GM03348 (cell line): ENCODE measurements at regions not wholly inside any gene's neighbourhood (a gene's known extent, or its start where the extent isn't known, plus 50 kb on each side); places are given as distances from the start of the nearest gene placed in this dataset.

ENCODE experiments used
- DNase-seq: peaks from one replicate; pipeline ENCODE4 v3.0.0; 2012; ENCODE audit warnings: low spot score

- DNase-seq = peak; percentile 91
Measured at GRCh38 chr3:159763602-159764489, 224.8 kb upstream of the IL12A start.

DNA sequence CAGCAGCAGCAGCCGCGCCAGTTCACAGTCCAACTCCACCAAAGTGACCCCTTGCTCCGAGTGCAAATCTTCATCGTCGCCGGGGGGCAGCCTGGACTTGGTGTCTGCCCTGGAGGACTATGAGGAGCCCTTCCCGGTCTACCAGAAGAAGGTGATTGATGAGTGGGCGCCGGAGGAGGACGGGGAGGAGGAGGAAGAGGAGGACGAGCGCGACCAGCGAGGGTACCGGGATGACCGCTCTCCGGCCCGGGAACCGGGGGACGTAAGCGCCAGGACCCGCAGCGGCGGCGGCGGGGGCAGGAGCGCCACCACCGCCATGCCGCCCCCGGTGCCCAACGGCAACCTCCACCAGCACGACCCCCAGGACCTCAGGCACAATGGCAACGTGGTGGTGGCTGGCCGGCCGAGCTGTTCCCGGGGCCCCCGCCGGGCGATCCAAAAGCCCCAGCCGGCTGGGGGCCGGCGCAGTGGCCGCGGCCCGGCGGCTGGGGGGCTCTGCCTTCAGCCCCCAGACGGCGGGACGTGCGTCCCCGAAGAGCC, 224.1 kb upstream of the IL12A start:
- DNase-seq = no peak

GRCh38 chr3:159765030-159765859, 223.4 kb upstream of the IL12A start:
- peak; percentile 93 for DNase-seq

DNA sequence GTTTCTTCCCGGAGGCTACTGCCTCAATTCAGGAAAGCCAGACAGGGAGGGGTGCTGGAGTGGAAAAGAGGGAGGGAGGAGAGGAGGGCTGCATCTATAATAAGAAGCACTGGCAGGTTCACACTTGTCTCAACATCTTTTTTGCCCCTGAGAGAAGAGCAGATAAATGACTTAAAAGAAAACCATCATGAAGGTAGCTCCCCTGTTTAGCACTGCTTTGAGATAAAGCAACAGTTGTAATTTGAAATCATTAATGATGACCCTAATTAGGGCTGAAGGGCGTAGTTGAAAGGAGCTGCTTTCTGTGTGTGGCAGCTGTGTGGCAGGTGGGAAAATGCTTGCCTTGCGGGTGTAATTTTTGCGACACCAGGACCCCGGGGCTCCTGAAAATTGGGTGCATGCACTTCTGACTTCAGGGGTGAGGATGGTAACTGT, 222.8 kb upstream of the IL12A start:
- DNase-seq = no peak

DNA sequence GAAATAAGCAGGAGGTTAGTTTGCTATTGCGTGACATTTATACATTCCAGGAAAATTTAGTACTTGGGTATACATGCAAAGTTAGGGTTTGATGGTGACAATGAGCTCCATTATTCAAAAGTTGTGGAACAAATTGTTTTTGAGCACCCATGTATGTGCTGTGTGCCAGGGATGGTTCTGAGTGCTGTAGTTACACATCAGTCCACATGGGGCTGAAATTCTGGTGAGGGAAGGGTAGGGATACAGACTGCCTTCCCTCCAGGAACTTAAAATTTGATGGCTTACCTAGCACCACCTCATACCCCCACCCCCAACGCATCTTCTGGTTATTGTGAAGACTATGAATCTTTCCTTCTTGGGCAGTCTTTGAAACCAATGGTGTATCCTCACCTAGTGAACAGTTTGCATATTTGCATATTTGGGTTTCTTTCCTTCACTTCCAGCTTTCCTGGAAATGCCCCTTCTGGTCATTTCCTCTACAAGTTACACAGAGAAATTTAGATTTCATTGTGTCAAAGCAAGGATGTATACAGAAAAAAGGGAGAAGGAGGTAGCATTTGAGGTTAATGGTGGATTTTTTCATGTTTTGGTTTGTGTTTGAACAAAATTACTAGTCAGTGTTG, 222.0 kb upstream of the IL12A start:
- peak; percentile 62 for DNase-seq

GRCh38 chr3:159770998-159771397, 217.6 kb upstream of the IL12A start:
- no peak for DNase-seq

- DNase-seq = no peak
Measured at GRCh38 chr3:159771865-159772611, 216.6 kb upstream of the IL12A start.

DNA sequence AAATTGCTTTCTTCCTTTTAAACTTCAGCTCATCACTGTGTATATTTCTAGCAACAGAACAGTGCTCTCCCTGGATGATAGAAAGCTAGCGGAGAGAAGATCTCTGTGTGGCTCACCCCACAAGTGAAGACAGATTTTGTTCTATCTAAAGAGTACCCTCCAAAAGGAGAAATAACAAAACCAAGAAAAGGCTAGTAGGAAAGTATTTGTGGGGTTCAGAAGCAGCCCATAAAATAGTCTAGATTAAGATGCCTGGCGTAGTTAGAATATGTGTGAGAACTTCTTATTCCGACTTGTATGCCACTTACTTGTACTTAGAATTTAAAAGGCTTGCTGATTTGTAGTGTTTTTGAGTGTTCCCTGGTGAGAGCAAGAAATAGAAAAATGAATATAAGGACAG, 214.9 kb upstream of the IL12A start:
- no peak for DNase-seq

GRCh38 chr3:159775372-159775961, 213.2 kb upstream of the IL12A start:
- DNase-seq = peak; percentile 75

DNA sequence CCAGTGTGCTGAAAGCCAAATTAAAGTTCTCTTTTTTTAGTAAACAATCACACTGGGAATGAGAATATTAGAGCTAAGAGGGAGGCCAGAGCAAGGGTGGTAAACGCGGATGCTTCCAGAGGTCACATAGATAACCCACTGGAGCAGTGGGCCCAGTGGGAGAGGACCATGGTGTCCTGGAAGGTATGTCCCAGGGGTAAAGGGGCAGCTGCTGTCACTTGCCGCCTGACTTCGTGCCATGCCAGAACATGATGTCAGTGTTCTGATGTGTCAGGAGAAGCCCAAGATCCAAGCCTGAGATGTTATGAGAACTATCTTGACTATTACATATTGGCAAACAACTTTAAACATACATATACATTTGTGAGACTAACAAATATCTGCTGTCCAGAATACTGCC, 211.9 kb upstream of the IL12A start:
- DNase-seq = no peak

DNA sequence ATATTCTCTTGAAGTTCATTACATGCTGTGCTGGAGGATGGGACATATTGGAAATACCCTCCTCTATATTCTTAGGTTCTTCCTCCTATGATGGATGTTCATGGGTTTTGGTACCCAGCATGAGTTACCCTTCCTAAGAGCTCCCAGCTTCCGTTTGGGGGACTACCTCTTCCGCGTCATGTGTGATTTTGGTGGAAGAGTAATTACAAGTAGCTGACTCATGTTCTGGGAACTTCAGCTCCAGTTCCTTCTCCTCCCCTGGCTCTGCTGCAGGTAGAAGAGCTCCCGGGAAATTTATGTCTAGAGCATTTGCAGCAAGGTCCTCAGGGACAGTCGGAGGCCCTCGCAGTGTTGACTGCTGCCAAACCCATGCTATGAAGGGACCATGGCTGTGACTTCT, 208.8 kb upstream of the IL12A start:
- DNase-seq = no peak

DNA sequence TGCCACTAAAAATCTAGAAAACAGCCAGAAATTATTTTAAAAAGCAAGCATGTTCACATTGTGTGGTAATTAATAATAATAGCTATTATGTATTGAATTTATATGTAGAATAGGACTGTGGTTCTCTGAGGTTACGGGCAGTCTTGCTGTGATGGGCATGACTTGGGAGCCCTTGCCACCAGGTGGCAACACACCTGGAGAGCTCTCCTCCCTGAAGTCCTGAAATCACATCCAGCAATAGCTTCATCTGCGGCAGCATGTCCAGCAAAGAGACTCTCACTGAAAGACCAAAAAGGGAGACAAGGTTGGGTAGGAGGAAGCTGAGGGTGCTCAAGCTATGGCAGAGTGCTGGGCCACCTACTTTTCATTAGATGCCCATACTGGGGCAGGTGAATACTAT, 206.8 kb upstream of the IL12A start:
- DNase-seq = no peak

GRCh38 chr3:159782724-159783421, 205.8 kb upstream of the IL12A start:
- no peak for DNase-seq

- DNase-seq = no peak
Measured at GRCh38 chr3:159783780-159784742, 204.6 kb upstream of the IL12A start.

GRCh38 chr3:159785273-159785708, 203.3 kb upstream of the IL12A start:
- DNase-seq = peak; percentile 18

- DNase-seq = no peak
Measured at GRCh38 chr3:159786489-159787177, 202.0 kb upstream of the IL12A start.

GRCh38 chr3:159787178-159787574, 201.5 kb upstream of the IL12A start:
- peak; percentile 25 for DNase-seq

DNA sequence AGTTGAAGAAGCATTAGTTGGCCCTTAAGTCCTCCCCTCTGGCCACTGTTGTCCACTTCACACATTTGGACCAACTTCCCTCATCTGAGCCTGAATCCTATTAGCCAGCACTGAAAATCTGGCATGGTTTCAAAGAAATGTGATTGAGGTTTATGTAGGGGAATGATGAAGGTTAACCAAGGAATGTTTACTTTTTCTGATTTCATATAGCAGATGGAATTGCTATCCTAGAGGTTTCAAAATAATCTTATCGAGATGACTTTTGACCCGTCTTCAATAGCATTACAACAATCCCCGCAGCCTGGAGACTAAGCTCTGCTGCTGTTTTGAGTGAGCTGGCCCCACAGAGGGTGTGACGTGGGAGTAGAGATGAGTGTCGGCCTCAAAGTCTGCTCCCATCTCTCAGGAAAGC, 200.8 kb upstream of the IL12A start:
- DNase-seq = no peak

DNA sequence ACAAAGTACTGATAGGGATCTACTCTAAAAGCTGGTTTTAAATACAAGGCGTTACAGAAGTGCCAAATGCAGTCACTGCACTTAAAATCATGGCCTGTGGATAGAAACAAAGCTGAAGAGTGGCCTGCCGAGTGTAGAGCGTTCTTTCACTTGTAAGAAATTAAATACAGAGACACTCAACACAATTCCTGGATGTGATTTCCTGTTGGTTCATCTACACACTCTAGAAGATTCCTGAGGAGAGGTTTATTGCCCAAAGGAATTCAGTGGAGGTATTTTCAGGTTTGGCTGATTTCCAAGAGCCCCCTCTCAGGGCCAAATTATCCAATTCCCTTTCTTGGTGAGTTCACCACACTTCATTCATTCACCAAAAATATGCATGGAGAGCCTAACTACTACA, 200.3 kb upstream of the IL12A start:
- no peak for DNase-seq
